OCI-LY3 (cell line): ENCODE measurements at regions not wholly inside any gene's neighbourhood (a gene's known extent, or its start where the extent isn't known, plus 50 kb on each side); places are given as distances from the start of the nearest gene placed in this dataset.

Experiments used
- H2AFZ ChIP-seq: fragments of 200-600, 300-600 bp; shearing (Covaris generic); 2 replicates; pipeline ENCODE4 v1.6.0; 2014; ENCODE audit warnings: antibody characterized with exemption, low read depth, low read length
- H3K27ac ChIP-seq: fragments of 200-600, 300-600 bp; sonication (generic); 2 replicates; pipeline ENCODE4 v1.5.1; 2014; ENCODE audit warnings: mild to moderate bottlenecking, low read length, moderate library complexity, mixed read lengths
- H3K27me3 ChIP-seq: fragments of 200-600, 300-600 bp; sonication (generic); 2 replicates; pipeline ENCODE4 v1.6.1; 2014; ENCODE audit warnings: low read depth, low read length, mixed read lengths
- H3K36me3 ChIP-seq: fragments of 200-600, 300-600 bp; sonication (generic); replicated peaks from 2 replicates; pipeline ENCODE3; 2014; ENCODE audit warnings: low read depth, low read length, mixed read lengths
- H3K4me1 ChIP-seq: fragments of 300-600, 200-600 bp; sonication (generic); 2 replicates; pipeline ENCODE4 v1.6.1; 2014; ENCODE audit warnings: low read length, mixed read lengths
- H3K4me2 ChIP-seq: fragments of 200-600, 300-600 bp; sonication (generic); 2 replicates; pipeline ENCODE4 v1.6.1; 2014; ENCODE audit warnings: low read length, mixed read lengths
- H3K4me3 ChIP-seq: fragments of 300-600, 200-600 bp; sonication (generic); 2 replicates; pipeline ENCODE4 v1.5.1; 2014; ENCODE audit warnings: antibody characterized with exemption, mild to moderate bottlenecking, low read length, moderate library complexity
- H3K79me2 ChIP-seq: fragments of 300-600, 200-600 bp; shearing (Covaris generic); 2 replicates; pipeline ENCODE4 v1.6.1; 2014; ENCODE audit warnings: mild to moderate bottlenecking, low read length, mixed read lengths
- H3K9ac ChIP-seq: fragments of 300-600, 200-600 bp; shearing (Covaris generic); 2 replicates; pipeline ENCODE4 v1.6.0; 2014; ENCODE audit warnings: mild to moderate bottlenecking, low read length, moderate library complexity
- H3K9me3 ChIP-seq: fragments of 200-600, 300-600 bp; shearing (Covaris generic); 2 replicates; pipeline ENCODE4 v1.6.1; 2014; ENCODE audit warnings: low read length, mixed read lengths; ENCODE audit not compliant: insufficient read depth
- H4K20me1 ChIP-seq: fragments of 200-600, 300-600 bp; sonication (generic); 2 replicates; pipeline ENCODE4 v1.6.1; 2016; ENCODE audit warnings: low read length, mixed read lengths; ENCODE audit not compliant: insufficient read depth
- CTCF ChIP-seq: fragments of 200-600, 300-600 bp; sonication (generic); IDR thresholded peaks from 2 replicates; pipeline ENCODE4 v1.5.1; 2014; ENCODE audit warnings: antibody characterized with exemption, low read length, low read depth
- EZH2phosphoT487 ChIP-seq: fragments of 200-600 bp; shearing (Covaris generic); IDR thresholded peaks from 2 replicates; pipeline ENCODE4 v1.6.1; 2018; ENCODE audit warnings: antibody characterized with exemption, mixed run types, low read depth

GRCh38 chr16:55056585-55057401, 126.1 kb downstream of the IRX5 start:
- no peaks in the 10 kb centered on the region for H3K79me2 ChIP-seq
- H3K4me3 ChIP-seq = no peak overlapping the region
- no peak overlapping the region for H3K27ac ChIP-seq
- TF ChIP-seq CTCF (no peak), EZH2phosphoT487 (no peak)
- H3K36me3 ChIP-seq = no peaks in the 10 kb centered on the region
- H3K27me3 ChIP-seq = no peaks in the 10 kb centered on the region
- no peaks in the 10 kb centered on the region for H3K9me3 ChIP-seq
- no peak overlapping the region for H3K4me2 ChIP-seq
- no peaks in the 10 kb centered on the region for H3K4me1 ChIP-seq
- no peak overlapping the region for H2AFZ ChIP-seq
- no peak overlapping the region for H3K9ac ChIP-seq
- no peaks in the 10 kb centered on the region for H4K20me1 ChIP-seq

- Histone ChIP-seq H3K36me3 (no peaks in the 10 kb centered on the region), H3K27ac (no peak overlapping the region), H3K4me1 (no peaks in the 10 kb centered on the region), H3K9ac (no peak overlapping the region), H2AFZ (no peak overlapping the region), H3K27me3 (no peaks in the 10 kb centered on the region), H3K4me3 (no peak overlapping the region), H3K79me2 (no peaks in the 10 kb centered on the region), H4K20me1 (no peaks in the 10 kb centered on the region), H3K4me2 (no peak overlapping the region), H3K9me3 (no peaks in the 10 kb centered on the region)
- no peak for TF ChIP-seq EZH2phosphoT487
- TF ChIP-seq CTCF = no peak
These were observed 127.2 kb downstream of the IRX5 start for GRCh38 chr16:55057866-55058265.

GRCh38 chr16:55058576-55058975, 127.9 kb downstream of the IRX5 start:
- no peaks in the 10 kb centered on the region for H4K20me1 ChIP-seq
- no peak overlapping the region for H3K4me3 ChIP-seq
- no peaks in the 10 kb centered on the region for H3K27me3 ChIP-seq
- H3K9ac ChIP-seq = no peak overlapping the region
- H3K9me3 ChIP-seq = no peaks in the 10 kb centered on the region
- no peak overlapping the region for H3K4me2 ChIP-seq
- no peak overlapping the region for H3K27ac ChIP-seq
- H2AFZ ChIP-seq = no peak overlapping the region
- no peaks in the 10 kb centered on the region for H3K36me3 ChIP-seq
- H3K4me1 ChIP-seq = no peaks in the 10 kb centered on the region
- TF ChIP-seq CTCF (no peak), EZH2phosphoT487 (no peak)
- H3K79me2 ChIP-seq = no peaks in the 10 kb centered on the region

GRCh38 chr16:55059146-55059545, 128.5 kb downstream of the IRX5 start:
- H3K9me3 ChIP-seq = no peaks in the 10 kb centered on the region
- TF ChIP-seq EZH2phosphoT487 (no peak), CTCF (no peak)
- no peaks in the 10 kb centered on the region for H3K79me2 ChIP-seq
- no peak overlapping the region for H2AFZ ChIP-seq
- no peak overlapping the region for H3K9ac ChIP-seq
- H3K4me3 ChIP-seq = no peak overlapping the region
- no peaks in the 10 kb centered on the region for H4K20me1 ChIP-seq
- no peaks in the 10 kb centered on the region for H3K27me3 ChIP-seq
- H3K36me3 ChIP-seq = no peaks in the 10 kb centered on the region
- no peaks in the 10 kb centered on the region for H3K4me1 ChIP-seq
- no peak overlapping the region for H3K27ac ChIP-seq
- no peak overlapping the region for H3K4me2 ChIP-seq
